Glutamatergic neuron (in vitro differentiated cells): ENCODE measurements at regions not wholly inside any gene's neighbourhood (a gene's known extent, or its start where the extent isn't known, plus 50 kb on each side); places are given as distances from the start of the nearest gene placed in this dataset.

Experiments
- DNase-seq: peaks from one replicate; pipeline ENCODE4 v3.0.0; 2022
- H3K27ac Mint-ChIP-seq: one replicate; pipeline ENCODE4 v1.8.0; 2020; ENCODE audit warnings: mild to moderate bottlenecking, mixed read lengths, inconsistent platforms; ENCODE audit not compliant: unreplicated experiment
- H3K27me3 Mint-ChIP-seq: one replicate; pipeline ENCODE4 v1.8.0; 2020; ENCODE audit warnings: mild to moderate bottlenecking, moderate library complexity, mixed read lengths, inconsistent platforms; ENCODE audit not compliant: unreplicated experiment
- H3K36me3 Mint-ChIP-seq: one replicate; pipeline ENCODE4 v1.8.0; 2020; ENCODE audit warnings: mild to moderate bottlenecking, mixed read lengths, inconsistent platforms; ENCODE audit not compliant: unreplicated experiment
- H3K4me1 Mint-ChIP-seq: one replicate; pipeline ENCODE4 v1.8.0; 2020; ENCODE audit warnings: mild to moderate bottlenecking, low read depth, mixed read lengths, inconsistent platforms; ENCODE audit not compliant: unreplicated experiment
- H3K4me3 Mint-ChIP-seq: one replicate; pipeline ENCODE4 v1.8.0; 2020; ENCODE audit warnings: mild to moderate bottlenecking, mixed read lengths, inconsistent platforms; ENCODE audit not compliant: unreplicated experiment
- H3K9me3 Mint-ChIP-seq: one replicate; pipeline ENCODE4 v1.8.0; 2020; ENCODE audit warnings: mild to moderate bottlenecking, moderate library complexity, mixed read lengths, inconsistent platforms; ENCODE audit not compliant: unreplicated experiment
- TF ChIP-seq, protein P1 (sequence below): fragments of 200-600 bp; sonication (generic); IDR thresholded peaks from one replicate; pipeline ENCODE4 v1.5.0; 2021; ENCODE audit not compliant: partially characterized antibody, unreplicated experiment

DNA sequence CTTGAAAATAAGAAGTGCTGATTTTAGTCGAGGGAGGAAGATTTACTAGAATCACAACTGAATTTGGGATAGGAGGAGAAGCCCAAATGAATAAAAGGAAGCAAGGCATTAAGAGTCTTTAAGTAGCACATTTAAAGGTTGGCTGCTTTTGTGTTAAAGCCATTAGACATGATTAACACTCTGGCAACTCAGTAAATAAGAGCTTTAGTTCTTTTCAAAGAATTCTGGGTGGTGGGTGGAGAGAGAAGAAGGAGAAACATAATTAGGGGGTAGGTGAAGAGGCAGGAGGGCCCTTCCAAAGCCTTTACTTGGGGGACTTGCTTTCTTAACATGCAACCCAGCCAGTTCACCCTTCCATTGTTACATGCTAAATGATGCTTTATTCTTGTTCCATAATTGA is 284.6 kb upstream of the SEL1L start:
- no peak for DNase-seq
- Mint-ChIP-seq H3K36me3 (peaks cover 6% of the 10 kb centered on the region), H3K4me1 (peaks cover 15% of the 10 kb centered on the region), H3K9me3 (peaks cover 2% of the 10 kb centered on the region), H3K27ac (no peak overlapping the region), H3K4me3 (no peak overlapping the region), H3K27me3 (no peaks in the 10 kb centered on the region)
- TF ChIP-seq, protein P1, sequence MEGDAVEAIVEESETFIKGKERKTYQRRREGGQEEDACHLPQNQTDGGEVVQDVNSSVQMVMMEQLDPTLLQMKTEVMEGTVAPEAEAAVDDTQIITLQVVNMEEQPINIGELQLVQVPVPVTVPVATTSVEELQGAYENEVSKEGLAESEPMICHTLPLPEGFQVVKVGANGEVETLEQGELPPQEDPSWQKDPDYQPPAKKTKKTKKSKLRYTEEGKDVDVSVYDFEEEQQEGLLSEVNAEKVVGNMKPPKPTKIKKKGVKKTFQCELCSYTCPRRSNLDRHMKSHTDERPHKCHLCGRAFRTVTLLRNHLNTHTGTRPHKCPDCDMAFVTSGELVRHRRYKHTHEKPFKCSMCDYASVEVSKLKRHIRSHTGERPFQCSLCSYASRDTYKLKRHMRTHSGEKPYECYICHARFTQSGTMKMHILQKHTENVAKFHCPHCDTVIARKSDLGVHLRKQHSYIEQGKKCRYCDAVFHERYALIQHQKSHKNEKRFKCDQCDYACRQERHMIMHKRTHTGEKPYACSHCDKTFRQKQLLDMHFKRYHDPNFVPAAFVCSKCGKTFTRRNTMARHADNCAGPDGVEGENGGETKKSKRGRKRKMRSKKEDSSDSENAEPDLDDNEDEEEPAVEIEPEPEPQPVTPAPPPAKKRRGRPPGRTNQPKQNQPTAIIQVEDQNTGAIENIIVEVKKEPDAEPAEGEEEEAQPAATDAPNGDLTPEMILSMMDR = no peak

DNA sequence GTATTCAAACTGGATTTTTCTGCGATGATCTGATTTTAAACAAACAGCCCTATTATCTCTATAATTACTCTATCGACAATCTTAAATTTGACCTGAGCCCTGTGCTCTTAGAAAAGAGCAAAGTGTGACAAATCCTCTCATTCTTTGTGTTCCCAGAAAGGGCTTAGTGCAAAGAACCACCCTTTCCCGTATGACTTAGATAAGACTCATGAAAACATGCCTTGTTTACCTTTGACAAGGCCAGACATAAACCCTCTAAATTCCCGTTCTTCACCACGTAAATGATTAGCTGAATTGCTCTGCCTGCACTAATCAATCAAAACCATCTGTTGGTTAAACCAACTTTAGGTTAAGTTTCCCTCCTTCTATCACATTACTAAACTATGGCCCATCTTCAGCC is 285.7 kb upstream of the SEL1L start:
- H3K4me1 Mint-ChIP-seq = peaks cover 4% of the 10 kb centered on the region
- DNase-seq = no peak
- H3K9me3 Mint-ChIP-seq = peaks cover 2% of the 10 kb centered on the region
- TF ChIP-seq, protein P1 = no peak
- no peak overlapping the region for H3K4me3 Mint-ChIP-seq
- H3K27me3 Mint-ChIP-seq = no peaks in the 10 kb centered on the region
- H3K36me3 Mint-ChIP-seq = peaks cover 11% of the 10 kb centered on the region
- no peak overlapping the region for H3K27ac Mint-ChIP-seq

DNA sequence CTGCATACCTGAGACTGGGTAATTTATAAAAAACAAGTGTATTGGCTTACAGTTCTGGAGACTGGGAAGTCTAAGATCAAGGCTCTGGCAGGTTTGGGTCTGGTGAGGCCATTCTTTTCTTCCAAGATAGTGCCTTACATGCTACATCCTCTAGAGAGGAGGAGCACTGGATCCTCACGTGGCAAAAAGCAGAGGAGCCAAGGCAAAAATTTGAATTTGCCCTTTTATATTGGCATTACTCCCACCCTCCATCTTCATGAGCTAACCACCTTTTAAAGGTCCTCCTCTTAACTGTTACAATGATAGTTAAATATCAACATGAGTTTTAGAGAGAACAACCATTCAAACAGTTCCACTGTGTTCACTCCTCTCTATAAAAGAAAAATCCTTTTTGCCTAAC is 286.3 kb upstream of the SEL1L start:
- peaks cover 11% of the 10 kb centered on the region for H3K36me3 Mint-ChIP-seq
- TF ChIP-seq, protein P1 = no peak
- H3K27me3 Mint-ChIP-seq = no peaks in the 10 kb centered on the region
- peaks cover 4% of the 10 kb centered on the region for H3K4me1 Mint-ChIP-seq
- no peak overlapping the region for H3K27ac Mint-ChIP-seq
- H3K9me3 Mint-ChIP-seq = peaks cover 2% of the 10 kb centered on the region
- no peak for DNase-seq
- H3K4me3 Mint-ChIP-seq = no peak overlapping the region

DNA sequence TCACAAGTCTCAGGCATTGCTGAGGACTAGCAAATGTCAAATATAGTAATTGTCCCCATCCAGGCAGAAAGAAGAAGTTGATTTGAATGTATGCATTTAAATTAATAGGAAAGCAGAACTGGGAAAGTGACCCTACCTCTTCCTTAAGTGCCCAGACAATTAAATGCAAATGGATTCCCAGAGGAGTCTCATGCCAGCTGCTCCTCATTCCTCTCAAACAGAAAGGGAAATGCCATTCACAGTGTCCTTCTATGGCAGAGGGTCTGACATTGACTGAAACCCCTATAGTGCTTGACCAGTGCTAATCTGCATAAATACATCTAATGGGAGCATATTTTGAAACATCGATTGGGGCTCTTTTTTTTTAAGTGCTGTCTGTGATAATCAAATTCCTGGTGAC is 292.4 kb upstream of the SEL1L start:
- Mint-ChIP-seq H3K36me3 (peaks cover 11% of the 10 kb centered on the region), H3K9me3 (peaks cover 11% of the 10 kb centered on the region), H3K27me3 (peaks cover 4% of the 10 kb centered on the region), H3K4me1 (peaks cover 29% of the 10 kb centered on the region), H3K4me3 (no peak overlapping the region), H3K27ac (peak overlapping the region; percentile 77)
- TF ChIP-seq, protein P1 = no peak
- peak; percentile 63 for DNase-seq

DNA sequence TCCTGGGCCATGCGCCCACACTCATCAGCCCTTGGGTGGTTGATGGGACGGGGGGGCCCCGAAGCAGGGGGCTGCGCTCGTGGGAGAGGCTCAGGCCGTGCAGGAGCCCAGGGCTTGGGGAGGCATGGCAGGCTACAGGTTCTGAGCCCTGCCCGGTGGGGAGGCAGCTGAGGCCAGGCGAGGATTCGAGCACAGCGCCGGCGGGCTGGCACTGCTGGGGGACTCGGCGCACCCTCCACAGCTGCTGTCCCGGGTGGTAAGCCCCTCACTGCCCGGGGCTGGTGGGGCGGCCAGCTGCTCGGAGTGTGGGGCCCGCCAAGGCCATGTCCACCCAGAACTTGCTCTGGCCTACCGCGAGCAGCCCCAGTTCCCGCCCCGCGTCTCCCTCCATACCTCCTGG is 295.8 kb upstream of the SEL1L start:
- peaks cover 9% of the 10 kb centered on the region for H3K9me3 Mint-ChIP-seq
- no peaks in the 10 kb centered on the region for H3K36me3 Mint-ChIP-seq
- H3K4me3 Mint-ChIP-seq = no peak overlapping the region
- H3K27ac Mint-ChIP-seq = no peak overlapping the region
- TF ChIP-seq, protein P1 = no peak
- H3K27me3 Mint-ChIP-seq = peaks cover 4% of the 10 kb centered on the region
- DNase-seq = no peak
- peaks cover 35% of the 10 kb centered on the region for H3K4me1 Mint-ChIP-seq
